HG03103 (cell line): ENCODE measurements at regions not wholly inside any gene's neighbourhood (a gene's known extent, or its start where the extent isn't known, plus 50 kb on each side); places are given as distances from the start of the nearest gene placed in this dataset.

Source experiments
- ATAC-seq: cut with Tn5 transposase; IDR thresholded peaks from one replicate; pipeline ENCODE4 v1.9.1; 2021; ENCODE audit warnings: low read depth; ENCODE audit not compliant: unreplicated experiment

GRCh38 chr5:30765227-30765626 is 428.3 kb upstream of the CDH6 start:
- no peak for ATAC-seq

GRCh38 chr5:30764704-30765103 is 428.8 kb upstream of the CDH6 start:
- no peak for ATAC-seq

- ATAC-seq, result no peak
Measured at GRCh38 chr5:30759731-30760130, 433.8 kb upstream of the CDH6 start.

- no peak for ATAC-seq
Measured at GRCh38 chr5:30752015-30752414, 441.5 kb upstream of the CDH6 start.

- no peak for ATAC-seq
Measured at GRCh38 chr5:30749971-30750370, 443.5 kb upstream of the CDH6 start.

- no peak for ATAC-seq
Measured at GRCh38 chr5:30747412-30747811, 446.1 kb upstream of the CDH6 start.

GRCh38 chr5:30736669-30737068 is 456.8 kb upstream of the CDH6 start:
- ATAC-seq, result no peak

GRCh38 chr5:30734118-30734517 is 459.4 kb upstream of the CDH6 start:
- ATAC-seq, result no peak

GRCh38 chr5:30725073-30725472 is 468.4 kb upstream of the CDH6 start:
- ATAC-seq, result no peak

- no peak for ATAC-seq
Measured at GRCh38 chr5:30698217-30698616, 495.3 kb upstream of the CDH6 start.

- ATAC-seq, result no peak
Measured at GRCh38 chr5:30693326-30693725, 500.2 kb upstream of the CDH6 start.

GRCh38 chr5:30690931-30691330 is 502.6 kb upstream of the CDH6 start:
- ATAC-seq, result no peak

GRCh38 chr5:30687461-30687860 is 506.0 kb upstream of the CDH6 start:
- no peak for ATAC-seq

GRCh38 chr5:30686530-30686929 is 507.0 kb upstream of the CDH6 start:
- ATAC-seq, result no peak

GRCh38 chr5:30676223-30676840 is 517.2 kb upstream of the CDH6 start:
- ATAC-seq, result no peak

- no peak for ATAC-seq
Measured at GRCh38 chr5:30667293-30667692, 526.2 kb upstream of the CDH6 start.

- no peak for ATAC-seq
Measured at GRCh38 chr5:30663536-30663935, 530.0 kb upstream of the CDH6 start.

GRCh38 chr5:30662373-30662772 is 531.1 kb upstream of the CDH6 start:
- ATAC-seq, result no peak

- no peak for ATAC-seq
Measured at GRCh38 chr5:30661730-30662129, 531.8 kb upstream of the CDH6 start.

- ATAC-seq, result no peak
Measured at GRCh38 chr5:30659417-30659816, 534.1 kb upstream of the CDH6 start.

GRCh38 chr5:30650311-30650710 is 543.2 kb upstream of the CDH6 start:
- ATAC-seq, result no peak

GRCh38 chr5:30638899-30639298 is 554.6 kb upstream of the CDH6 start:
- ATAC-seq, result no peak

GRCh38 chr5:30627945-30628344 is 565.5 kb upstream of the CDH6 start:
- no peak for ATAC-seq
